RWPE2 (cell line): ENCODE measurements at regions not wholly inside any gene's neighbourhood (a gene's known extent, or its start where the extent isn't known, plus 50 kb on each side); places are given as distances from the start of the nearest gene placed in this dataset.

Experiments used
- ATAC-seq: fragments of 200-7000 bp; cut with Tn5 transposase; 3 replicates; pipeline ENCODE4 v1.9.1; 2021; ENCODE audit warnings: low read depth
- DNase-seq: peaks from one replicate; pipeline ENCODE4 v3.0.0-alpha.2; 2020; ENCODE audit warnings: low spot score
- H3K27ac ChIP-seq: fragments of 450-650 bp; 2 replicates; pipeline ENCODE4 v1.5.1; 2017; ENCODE audit warnings: mild to moderate bottlenecking; ENCODE audit not compliant: poor library complexity, severe bottlenecking
- H3K27me3 ChIP-seq: fragments of 250-450 bp; sonication (Bioruptor Pico); 2 replicates; pipeline ENCODE4 v1.5.1; 2021; ENCODE audit warnings: mild to moderate bottlenecking, moderate library complexity; ENCODE audit not compliant: insufficient read depth, poor library complexity, severe bottlenecking
- H3K36me3 ChIP-seq: fragments of 250-450 bp; sonication (Bioruptor Pico); 2 replicates; pipeline ENCODE4 v1.5.1; 2020; ENCODE audit warnings: low read depth, mild to moderate bottlenecking, moderate library complexity
- H3K4me1 ChIP-seq: fragments of 250-450 bp; sonication (Bioruptor Pico); 2 replicates; pipeline ENCODE4 v1.5.1; 2021; ENCODE audit warnings: mild to moderate bottlenecking, moderate library complexity; ENCODE audit not compliant: insufficient read depth, poor library complexity, severe bottlenecking
- H3K4me3 ChIP-seq: fragments of 250-450 bp; sonication (Bioruptor Pico); 2 replicates; pipeline ENCODE4 v1.5.1; 2021; ENCODE audit warnings: mild to moderate bottlenecking, moderate library complexity; ENCODE audit not compliant: severe bottlenecking
- H3K9me3 ChIP-seq: fragments of 250-450 bp; sonication (Bioruptor Pico); 2 replicates; pipeline ENCODE4 v1.5.1; 2021; ENCODE audit warnings: mild to moderate bottlenecking, moderate library complexity; ENCODE audit not compliant: severe bottlenecking
- CTCF ChIP-seq: fragments of 450-650 bp; IDR thresholded peaks from one replicate; pipeline ENCODE4 v1.5.1; 2017; ENCODE audit warnings: mild to moderate bottlenecking, moderate library complexity; ENCODE audit not compliant: poor library complexity, severe bottlenecking

DNA sequence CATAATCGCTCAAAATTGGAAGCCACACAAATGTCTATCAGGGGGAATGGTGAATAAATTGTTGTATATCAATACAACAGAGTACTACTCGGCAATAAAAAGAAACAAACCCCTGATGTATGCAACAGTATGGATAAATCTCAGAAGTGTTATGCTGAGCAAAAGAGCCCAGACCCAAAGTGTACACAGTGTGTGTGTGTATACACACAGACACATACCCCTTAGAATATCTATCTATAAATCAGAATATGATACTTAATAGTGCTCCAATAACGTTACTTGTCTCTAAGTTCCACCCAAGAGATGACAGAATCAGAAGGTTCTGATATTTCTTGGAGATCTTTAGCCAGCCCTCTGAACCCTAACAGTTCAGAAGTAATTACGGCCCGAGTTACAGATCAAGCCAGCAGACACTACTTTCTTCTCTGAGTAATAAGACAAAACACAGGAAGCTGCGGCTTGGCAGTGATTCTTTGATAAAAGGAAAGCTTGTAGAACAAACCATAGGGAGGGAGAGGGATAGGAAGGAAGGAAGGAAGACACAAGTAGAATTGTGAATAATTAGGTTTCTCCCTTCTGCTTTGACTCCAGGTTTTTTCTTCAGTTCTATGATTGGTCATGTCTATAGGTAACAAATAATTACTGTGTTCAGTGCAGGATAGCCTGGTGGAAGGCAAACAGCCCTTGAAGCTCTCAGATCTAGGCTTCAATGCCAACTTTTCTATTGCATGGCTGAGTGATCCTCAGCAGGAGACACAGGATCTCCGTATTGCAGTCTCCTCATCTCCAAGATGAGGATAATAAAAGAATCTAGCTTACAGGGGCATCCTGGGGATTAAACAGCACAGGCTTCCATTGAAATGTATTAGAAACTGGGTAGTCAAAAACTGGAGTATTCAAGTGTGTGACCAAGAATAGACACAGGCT lies 75.6 kb upstream of the TEAD1 start:
- no peak for DNase-seq
- H3K27ac ChIP-seq: no peak overlapping the region
- H3K27me3 ChIP-seq: no peaks in the 10 kb centered on the region
- TF ChIP-seq CTCF: no peak
- H3K4me3 ChIP-seq: no peak overlapping the region
- peaks cover 2% of the 10 kb centered on the region for H3K9me3 ChIP-seq
- no peaks in the 10 kb centered on the region for H3K36me3 ChIP-seq
- peak; percentile 40; the same call in 1 of the 3 replicates for ATAC-seq
- no peaks in the 10 kb centered on the region for H3K4me1 ChIP-seq

GRCh38 chr11:12599408-12600143 lies 74.6 kb upstream of the TEAD1 start:
- peaks cover 2% of the 10 kb centered on the region for H3K9me3 ChIP-seq
- DNase-seq (no peak), ATAC-seq (0 out of 3 replicates have a peak, but pooled peaks have one; percentile 33)
- no peak overlapping the region for H3K4me3 ChIP-seq
- no peaks in the 10 kb centered on the region for H3K27me3 ChIP-seq
- TF ChIP-seq CTCF: peak; percentile 59
- no peak overlapping the region for H3K27ac ChIP-seq
- H3K4me1 ChIP-seq: no peaks in the 10 kb centered on the region
- H3K36me3 ChIP-seq: no peaks in the 10 kb centered on the region

DNA sequence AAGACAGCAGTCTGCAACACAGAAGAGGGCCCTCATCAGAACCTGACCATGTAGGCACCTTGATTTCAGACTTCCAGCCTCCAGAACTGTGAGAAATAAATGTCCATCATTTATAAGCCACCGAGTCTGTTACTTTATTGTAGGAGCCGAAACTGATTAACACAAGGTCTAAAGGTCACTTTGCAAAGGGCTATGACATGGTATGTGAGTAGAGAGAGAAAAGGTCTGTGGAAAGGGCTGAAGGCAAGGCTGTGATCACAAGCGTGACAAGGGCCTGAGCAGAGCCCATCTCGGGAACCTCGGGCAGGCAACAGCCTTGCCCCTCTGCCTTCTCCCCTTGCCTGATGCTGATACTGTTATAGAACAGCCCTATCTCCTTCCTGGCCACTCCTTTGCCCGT lies 73.4 kb upstream of the TEAD1 start:
- Histone ChIP-seq H3K4me1 (no peaks in the 10 kb centered on the region), H3K27ac (no peak overlapping the region), H3K9me3 (peaks cover 2% of the 10 kb centered on the region), H3K36me3 (no peaks in the 10 kb centered on the region), H3K27me3 (no peaks in the 10 kb centered on the region), H3K4me3 (no peak overlapping the region)
- DNase-seq (no peak), ATAC-seq (no peak)
- TF ChIP-seq CTCF: no peak

DNA sequence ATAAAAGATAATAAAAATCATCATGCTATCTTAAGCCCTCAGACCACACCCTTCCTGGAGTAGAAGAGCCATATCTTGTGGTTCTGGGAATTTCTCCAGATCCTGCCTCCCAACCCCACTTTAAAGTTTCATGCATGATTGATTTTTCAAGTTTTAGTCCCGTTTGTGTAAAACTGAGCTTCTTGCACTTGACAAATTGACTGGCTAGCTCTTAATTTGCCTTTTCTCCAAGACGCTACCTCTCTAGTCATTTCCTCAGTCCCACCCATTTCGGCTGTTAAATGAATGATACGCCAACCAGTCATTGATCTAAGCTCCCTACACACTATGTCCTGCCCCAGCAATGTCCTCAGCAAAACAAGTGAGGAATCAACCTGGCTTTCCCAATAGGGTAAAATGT lies 71.8 kb upstream of the TEAD1 start:
- DNase-seq (no peak), ATAC-seq (no peak)
- Histone ChIP-seq H3K27me3 (no peaks in the 10 kb centered on the region), H3K27ac (no peak overlapping the region), H3K4me3 (no peak overlapping the region), H3K9me3 (peaks cover 2% of the 10 kb centered on the region), H3K36me3 (no peaks in the 10 kb centered on the region), H3K4me1 (no peaks in the 10 kb centered on the region)
- no peak for TF ChIP-seq CTCF
